Fibroblast of upper back skin (primary cell): ENCODE measurements at regions not wholly inside any gene's neighbourhood (a gene's known extent, or its start where the extent isn't known, plus 50 kb on each side); places are given as distances from the start of the nearest gene placed in this dataset.
"Not testable (repeated sequence)": the region's sequence is repeated elsewhere in the genome, so short reads cannot be mapped to it uniquely, and the experiment has no call there.

ENCODE experiments used
- DNase-seq: peaks from one replicate; pipeline ENCODE4 v3.0.0-alpha.2; 2013

- DNase-seq, result no peak
Observed at GRCh38 chr17:68778726-68779125, 176.5 kb downstream of the ABCA8 start.

GRCh38 chr17:68777856-68778694 is 176.9 kb upstream of the FAM20A start:
- no peak for DNase-seq

GRCh38 chr17:68777243-68777855 is 176.2 kb upstream of the FAM20A start:
- DNase-seq, result peak; percentile 81

GRCh38 chr17:68776451-68776850 is 175.3 kb upstream of the FAM20A start:
- peak; percentile 18 for DNase-seq

- no peak for DNase-seq
Observed at GRCh38 chr17:68775969-68776368, 174.8 kb upstream of the FAM20A start.

GRCh38 chr17:68775318-68775717 is 174.2 kb upstream of the FAM20A start:
- DNase-seq, result peak; percentile 77

- peak; percentile 67 for DNase-seq
Observed at GRCh38 chr17:68771867-68772515, 170.8 kb upstream of the FAM20A start.

GRCh38 chr17:68768804-68769203 is 167.6 kb upstream of the FAM20A start:
- DNase-seq, result no peak

GRCh38 chr17:68766640-68767039 is 165.5 kb upstream of the FAM20A start:
- DNase-seq, result no peak

- DNase-seq, result peak; percentile 47
Observed at GRCh38 chr17:68763562-68763961, 162.4 kb upstream of the FAM20A start.

- no peak for DNase-seq
Observed at GRCh38 chr17:68762911-68763310, 161.7 kb upstream of the FAM20A start.

GRCh38 chr17:68760141-68760475 is 158.9 kb upstream of the FAM20A start:
- DNase-seq, result no peak

GRCh38 chr17:68759343-68760140 is 158.4 kb upstream of the FAM20A start:
- peak; percentile 91 for DNase-seq

- DNase-seq, result no peak
Observed at GRCh38 chr17:68759002-68759342, 157.8 kb upstream of the FAM20A start.

GRCh38 chr17:68757866-68758757 is 156.9 kb upstream of the FAM20A start:
- not testable (repeated sequence) for DNase-seq

- DNase-seq, result no peak
Observed at GRCh38 chr17:68753985-68754769, 153.0 kb upstream of the FAM20A start.

GRCh38 chr17:68750208-68750562 is 149.0 kb upstream of the FAM20A start:
- no peak for DNase-seq

GRCh38 chr17:68749349-68750207 is 148.4 kb upstream of the FAM20A start:
- DNase-seq, result no peak

- no peak for DNase-seq
Observed at GRCh38 chr17:68748381-68748780, 147.2 kb upstream of the FAM20A start.
